HG02678 (cell line): ENCODE measurements at regions not wholly inside any gene's neighbourhood (a gene's known extent, or its start where the extent isn't known, plus 50 kb on each side); places are given as distances from the start of the nearest gene placed in this dataset.

ENCODE experiments used
- ATAC-seq: cut with Tn5 transposase; IDR thresholded peaks from one replicate; pipeline ENCODE4 v1.9.1; 2021; ENCODE audit warnings: mild to moderate bottlenecking, moderate library complexity; ENCODE audit not compliant: unreplicated experiment

DNA sequence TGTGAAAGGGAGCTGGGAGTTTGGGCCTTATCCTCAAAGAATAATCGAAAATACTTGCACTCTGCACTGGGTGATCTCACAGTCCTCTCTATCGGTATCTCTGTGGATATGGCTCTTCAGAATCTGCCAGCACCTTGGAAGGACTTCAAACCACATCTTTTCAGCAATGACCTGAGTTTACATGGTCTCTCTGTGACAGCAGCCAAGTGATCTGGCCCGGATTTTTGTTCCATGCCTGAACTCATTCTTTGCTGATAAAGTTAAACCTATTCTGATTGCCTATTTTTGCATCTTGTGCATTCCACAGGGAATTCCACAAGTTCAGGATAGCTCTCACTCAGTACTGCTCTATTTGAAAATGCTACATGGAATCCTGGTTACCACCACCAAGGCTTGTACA lies 98.9 kb downstream of the HDGFL1 start:
- no peak for ATAC-seq

DNA sequence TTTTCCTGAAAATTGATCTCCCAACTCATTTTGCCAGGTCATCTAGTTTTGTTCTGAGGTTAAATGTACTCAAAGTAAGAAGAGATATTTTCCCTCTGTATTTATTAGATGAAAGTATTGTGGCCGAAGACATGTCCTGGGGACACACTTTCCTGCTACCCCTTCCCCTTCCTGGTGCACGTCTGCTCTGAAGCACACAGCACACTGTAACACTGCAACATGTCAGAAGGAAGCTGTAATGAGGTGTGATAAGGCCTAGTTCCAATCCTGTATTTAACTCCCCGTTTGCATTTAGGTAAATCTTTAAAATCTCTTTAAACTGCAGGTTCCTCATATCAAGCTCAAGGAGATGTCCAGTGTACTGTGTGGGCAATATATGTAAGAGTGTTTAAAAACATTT lies 99.4 kb downstream of the HDGFL1 start:
- no peak for ATAC-seq

DNA sequence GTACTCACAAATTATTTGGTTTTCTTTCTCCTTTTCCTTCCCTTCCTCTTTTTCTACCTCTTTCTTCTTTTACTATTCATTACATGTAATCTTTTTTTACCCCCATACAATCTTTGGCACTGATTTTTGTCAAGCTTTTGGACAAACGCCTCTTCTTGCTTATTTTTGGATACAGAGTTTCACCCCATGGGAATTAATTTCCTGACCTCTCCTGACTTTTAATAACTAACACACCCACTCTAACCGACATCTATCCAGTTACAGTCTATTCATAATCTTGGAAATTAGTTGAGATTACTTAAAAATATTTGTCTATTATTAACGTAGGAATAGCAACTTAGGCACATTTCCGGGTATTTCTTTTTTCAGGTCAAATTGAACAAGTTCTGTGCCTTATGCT lies 101.2 kb downstream of the HDGFL1 start:
- ATAC-seq: no peak

DNA sequence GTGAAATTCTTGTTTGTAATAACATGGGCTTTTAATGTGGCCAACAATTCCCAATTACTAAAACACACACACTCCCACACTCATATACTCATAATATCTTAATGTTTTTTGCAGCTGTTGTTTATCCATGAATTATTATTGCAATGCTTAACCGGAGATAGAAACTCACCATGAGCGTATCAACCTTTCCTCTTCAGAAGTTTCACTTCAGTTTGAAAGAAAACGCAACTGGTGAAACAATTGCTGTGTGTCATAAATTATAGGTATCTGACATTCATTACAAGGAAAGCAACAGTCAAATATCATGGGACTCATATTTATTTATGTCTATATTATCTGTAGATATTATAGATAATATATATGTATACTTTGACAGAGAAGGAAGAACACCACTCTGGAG lies 104.1 kb downstream of the HDGFL1 start:
- no peak for ATAC-seq

DNA sequence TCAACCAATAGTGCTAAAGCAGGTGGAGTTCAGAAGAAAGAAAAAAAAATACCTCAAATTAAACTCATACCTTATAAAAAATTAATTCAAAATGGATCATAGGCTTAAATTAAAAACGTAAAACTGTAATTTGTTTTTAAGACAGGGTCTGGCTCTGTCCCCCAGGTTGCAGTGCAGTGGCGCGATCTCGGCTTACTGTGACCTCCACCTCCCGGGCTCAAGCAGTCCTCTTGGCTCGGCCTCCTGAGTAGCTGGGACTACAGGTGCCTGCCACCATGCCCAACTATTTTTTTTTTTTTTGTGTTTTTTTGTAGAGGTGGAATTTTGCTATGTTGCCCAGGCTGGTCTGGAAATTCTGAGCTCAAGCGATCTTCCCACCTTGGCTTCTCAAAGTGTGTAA lies 111.6 kb downstream of the HDGFL1 start:
- no peak for ATAC-seq

DNA sequence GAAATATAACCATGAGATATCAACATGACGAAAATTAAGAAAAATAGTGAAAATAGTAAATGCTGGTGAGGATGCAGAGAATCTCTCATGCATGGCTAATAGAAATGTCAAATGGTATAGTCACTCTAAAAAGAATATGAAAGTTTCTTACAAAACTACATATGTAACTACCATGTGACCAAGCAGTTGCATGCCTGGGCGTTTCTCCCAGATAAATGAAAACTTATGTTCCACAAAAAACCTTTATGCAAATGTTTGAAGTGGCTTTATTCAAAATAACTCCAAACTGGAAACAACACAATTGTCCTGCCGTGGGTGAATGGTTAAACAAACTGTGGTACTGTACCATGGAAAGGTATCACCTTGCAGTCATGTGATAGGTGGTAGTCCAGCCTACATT lies 112.4 kb downstream of the HDGFL1 start:
- no peak for ATAC-seq

DNA sequence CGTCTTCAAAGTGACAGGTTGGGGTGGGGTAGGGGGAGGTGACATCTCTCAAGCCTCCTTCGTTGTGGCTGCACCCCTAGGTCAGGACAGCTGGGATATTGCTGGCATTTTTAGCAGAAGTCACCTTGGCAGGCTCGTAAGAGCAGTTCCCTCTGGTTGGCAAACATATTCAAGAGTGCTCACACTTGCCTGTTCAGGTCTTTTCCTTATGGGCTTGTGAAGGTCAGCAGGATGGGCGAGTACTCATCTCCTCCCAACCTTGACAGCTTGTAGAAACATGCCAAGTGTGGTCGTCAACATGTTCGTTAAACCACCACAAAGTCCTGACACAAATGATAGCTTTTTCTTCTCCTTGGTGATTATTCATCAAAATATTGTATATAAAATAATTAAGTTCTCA lies 113.6 kb downstream of the HDGFL1 start:
- no peak for ATAC-seq

DNA sequence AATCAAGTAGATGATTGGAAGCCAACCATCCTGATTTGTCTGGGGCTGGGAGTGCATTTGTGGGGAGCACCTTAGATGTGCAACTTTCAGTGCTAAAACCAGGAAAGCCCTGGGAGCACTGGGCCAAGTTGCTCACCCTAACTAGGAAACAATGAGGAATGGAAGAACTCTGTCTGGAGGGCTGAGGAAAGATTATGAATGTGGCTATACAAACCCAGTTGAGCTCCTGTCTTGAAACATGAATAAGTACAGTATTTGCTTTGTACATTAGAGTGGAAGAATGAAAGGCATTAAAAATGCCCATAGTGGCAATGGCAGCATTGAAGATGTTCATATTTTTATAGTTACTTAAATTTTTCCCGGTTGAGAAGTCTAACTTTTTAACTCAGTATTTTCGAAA lies 121.1 kb downstream of the HDGFL1 start:
- ATAC-seq: no peak

DNA sequence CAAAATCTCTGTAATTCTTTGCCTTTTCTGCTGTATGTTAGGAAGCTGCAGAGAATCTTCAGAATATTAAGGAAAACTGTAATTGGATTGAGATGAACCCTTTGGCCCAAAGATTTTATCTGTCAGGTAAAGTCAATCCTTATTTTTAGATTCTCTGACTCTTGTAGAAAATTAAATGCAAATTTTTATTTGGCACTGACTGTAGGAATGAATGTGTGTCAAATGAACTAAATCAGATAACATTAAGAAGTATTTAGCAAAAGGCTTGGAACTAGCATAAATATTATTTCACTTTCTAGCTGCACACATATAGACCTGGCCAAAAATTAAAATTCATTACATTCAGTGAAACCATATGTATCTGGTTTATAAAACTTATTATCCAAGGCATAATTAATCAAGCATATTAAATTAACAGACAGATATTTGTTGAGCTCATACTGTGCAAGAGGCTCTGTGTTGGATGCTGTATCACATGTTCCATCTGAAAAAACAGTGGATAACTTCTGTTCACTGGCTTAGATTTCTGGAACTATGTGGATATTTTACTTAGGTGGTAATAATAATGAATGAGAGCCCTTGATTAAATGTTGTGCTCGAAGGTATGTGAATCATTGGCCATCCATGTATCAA lies 124.8 kb downstream of the HDGFL1 start:
- ATAC-seq: no peak

DNA sequence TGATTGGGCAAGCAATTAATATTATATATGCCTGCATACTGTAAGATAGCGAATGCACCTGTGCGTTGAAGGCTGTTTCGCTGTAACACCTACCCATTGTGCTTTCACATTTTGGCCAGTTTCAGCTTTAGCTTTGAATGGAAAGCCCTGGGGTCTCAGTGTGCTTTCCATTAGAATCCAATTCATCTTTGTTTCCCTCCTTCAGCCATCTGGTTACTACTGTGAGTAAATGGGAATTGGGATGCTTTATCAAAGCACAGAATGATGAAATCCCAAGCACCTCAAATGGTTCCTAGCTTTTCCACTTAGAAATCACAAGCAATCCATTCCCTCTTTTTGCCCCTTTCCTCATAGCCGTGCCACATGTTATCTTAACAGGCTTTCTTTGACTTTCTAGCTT lies 127.1 kb downstream of the HDGFL1 start:
- ATAC-seq: no peak

DNA sequence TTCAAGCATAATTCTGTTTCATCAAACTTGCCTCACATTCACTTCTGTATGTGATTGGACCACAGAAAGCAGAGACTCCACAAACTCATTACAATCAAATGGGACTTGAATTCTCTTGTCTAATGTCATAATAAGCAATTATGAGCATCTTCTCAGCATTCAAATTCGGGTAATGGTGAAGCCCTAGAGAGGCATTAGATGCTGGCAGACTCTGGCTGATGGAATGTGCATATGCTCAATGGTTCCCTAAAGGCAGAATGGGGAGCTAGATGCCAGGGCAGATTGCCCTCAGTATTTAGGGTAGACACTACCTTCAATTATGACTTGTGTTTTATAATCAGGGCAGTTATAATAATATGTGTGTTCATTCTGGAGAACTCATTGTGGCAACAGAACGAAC lies 127.9 kb downstream of the HDGFL1 start:
- ATAC-seq: no peak

DNA sequence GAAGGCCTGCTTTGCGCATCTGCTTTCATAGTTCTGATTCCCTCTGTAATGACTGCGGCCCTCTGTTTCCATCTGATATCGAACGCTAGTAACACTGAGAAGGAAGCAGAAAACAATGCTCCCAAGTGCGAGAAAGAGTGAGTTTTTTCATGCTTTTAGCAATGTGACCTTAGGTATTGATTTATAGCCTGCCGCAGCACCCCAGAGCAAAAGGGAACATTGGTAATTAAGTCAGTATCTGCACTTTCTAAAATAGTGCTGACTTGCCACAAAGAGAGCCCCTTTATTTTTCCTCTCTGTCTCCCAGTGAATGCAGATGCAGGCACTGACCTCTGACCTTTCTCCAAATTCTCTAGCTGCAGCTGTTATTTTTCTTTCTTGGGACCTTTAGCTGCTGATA lies 129.8 kb downstream of the HDGFL1 start:
- ATAC-seq: no peak

DNA sequence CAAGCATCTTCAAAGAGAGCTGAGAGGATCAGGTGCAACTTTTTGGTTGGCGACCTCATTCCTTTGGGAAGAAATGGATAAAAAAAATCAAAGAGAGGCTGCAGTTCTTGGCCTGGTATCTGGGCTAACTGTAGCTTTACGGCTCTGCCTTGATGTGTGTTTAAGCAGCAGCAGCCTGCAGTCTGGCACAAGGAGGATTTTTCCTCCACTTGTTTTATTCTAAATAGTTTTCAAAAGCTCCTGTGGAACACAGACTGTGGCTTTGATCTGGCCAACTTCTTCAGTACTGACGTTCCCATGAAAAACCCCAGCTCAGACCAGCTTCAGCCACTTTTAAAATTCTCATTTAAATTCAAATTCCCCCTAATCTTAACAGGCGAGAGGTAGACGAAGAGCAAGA lies 137.3 kb downstream of the HDGFL1 start:
- ATAC-seq: no peak

DNA sequence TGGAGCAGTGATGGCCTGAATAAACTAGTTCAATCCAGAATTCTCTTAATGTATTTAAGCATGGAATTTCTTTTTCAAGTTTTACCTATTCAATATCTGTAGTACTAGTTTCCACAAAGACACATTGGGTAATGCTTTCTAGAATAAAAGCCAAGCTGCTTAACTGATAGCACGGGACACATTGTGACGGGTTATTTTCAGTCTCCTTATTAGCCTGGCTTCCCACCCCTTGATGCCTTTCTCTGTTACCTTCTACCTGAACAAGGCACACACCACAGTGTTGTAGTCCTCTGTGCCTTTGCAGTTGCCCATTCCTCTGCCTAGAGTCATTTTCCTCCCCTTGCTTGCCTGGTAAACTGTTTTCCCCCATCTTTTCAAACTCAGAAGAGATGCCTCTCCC lies 139.1 kb downstream of the HDGFL1 start:
- no peak for ATAC-seq

DNA sequence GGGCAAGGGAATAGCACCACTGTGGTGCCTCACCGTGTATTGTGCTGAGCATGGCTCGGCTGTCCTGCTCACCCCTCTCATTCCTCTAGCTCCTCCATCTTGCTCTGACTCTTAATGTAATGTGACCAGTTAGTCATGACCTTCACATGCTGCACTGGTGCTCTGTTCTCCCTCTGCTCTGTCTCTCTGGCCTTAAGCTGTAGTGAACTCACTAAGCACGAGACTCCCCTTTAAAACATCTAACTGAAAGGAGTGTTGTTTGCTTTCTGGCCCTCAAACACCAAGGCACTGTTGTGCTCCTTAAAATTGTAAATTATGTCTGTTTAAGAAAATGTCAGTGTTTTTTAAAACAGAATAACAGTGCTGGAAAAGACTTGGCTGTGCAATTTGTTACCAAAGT lies 140.4 kb downstream of the HDGFL1 start:
- no peak for ATAC-seq

DNA sequence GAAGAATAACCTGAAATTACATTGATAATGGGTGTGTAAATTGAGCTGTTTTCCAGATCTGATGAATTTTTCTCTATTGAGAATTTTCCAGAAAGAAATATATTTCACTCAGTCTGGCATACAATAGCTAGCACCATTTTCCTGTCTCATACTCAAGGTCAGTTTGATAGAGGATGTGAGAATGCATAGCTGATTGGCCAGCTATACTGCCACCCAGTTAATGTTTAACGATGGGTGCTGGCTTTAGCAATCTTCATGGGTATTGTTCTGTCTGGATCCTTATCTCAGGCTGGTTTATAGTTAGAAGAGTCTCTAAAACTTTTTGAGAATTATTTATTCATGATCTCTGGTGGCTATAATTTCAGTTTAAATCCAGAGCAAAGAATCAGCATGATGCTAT lies 147.4 kb downstream of the HDGFL1 start:
- ATAC-seq: no peak

DNA sequence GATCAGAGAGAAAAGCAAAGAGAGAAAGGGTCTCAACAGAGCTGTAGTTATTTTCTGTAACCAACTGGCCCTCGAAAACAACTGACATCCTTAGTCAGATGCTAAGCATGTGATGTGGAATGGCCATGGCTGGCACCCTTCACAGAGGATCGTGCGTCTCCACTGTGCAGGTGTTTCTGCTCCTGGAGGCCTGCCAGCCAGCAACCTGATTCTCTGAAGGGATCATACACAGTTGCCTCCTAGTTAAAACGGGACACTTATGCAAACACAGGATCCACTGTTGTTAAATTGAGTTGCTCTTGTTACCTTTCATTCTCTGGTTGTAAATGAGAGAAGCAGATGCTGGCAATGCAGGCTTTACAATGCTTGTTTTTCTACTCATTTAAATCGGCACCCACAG lies 148.5 kb downstream of the HDGFL1 start:
- no peak for ATAC-seq

DNA sequence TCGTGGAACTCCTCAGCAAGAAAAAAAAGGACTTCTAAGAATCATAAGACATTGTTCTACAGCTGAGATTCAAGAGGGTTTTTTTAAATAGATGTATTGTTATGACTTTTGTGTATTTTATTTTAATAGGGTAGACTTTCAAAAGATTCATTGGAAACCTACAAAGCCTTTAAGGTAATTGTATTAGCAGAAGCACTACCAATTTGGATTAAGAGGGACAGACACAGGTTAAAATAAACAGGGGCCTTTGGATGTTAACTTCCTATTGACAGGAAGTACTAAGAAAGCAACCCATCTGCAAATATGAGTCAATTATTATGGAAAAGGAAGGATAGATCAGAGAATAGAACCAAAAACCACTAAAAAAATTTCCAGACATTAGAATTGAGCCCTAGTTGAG lies 153.5 kb downstream of the HDGFL1 start:
- no peak for ATAC-seq

DNA sequence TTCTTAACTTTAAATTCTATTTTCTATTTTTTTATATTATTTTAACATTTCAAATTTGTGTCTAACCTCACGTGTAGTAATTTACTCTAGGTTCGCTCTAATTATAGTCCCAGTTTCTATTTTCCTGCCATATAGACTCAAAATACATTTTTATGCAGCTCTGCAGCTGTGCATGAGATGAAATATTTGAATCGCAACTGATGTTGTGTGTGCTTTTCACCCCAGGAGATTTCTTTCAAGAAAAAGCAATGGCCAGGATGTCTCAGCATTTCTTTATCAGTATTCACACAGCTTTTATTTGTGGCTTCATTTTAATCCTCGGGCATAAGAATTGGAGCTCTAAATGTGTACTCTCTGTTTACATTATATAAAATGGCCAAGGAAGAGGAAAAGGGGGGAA lies 157.6 kb downstream of the HDGFL1 start:
- ATAC-seq: no peak

DNA sequence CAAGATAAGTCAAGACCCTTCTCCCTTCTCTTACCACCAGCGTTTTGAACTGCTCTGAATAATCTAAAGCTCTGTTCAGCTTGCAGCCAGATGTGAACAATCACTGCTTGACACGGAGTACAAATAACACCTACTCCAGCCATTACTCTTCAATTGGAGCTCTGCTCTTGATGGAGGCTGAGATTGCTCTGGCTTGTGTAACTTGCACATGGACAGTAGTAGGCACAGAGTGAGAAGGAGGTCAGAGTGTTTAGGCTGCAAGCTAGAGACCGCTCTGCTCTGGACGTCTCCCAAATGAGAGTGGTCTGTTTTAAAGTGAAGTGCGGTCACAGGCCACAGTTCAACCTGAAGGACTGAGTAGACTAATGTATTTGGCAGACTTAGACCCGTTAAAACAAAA lies 158.3 kb downstream of the HDGFL1 start:
- no peak for ATAC-seq

DNA sequence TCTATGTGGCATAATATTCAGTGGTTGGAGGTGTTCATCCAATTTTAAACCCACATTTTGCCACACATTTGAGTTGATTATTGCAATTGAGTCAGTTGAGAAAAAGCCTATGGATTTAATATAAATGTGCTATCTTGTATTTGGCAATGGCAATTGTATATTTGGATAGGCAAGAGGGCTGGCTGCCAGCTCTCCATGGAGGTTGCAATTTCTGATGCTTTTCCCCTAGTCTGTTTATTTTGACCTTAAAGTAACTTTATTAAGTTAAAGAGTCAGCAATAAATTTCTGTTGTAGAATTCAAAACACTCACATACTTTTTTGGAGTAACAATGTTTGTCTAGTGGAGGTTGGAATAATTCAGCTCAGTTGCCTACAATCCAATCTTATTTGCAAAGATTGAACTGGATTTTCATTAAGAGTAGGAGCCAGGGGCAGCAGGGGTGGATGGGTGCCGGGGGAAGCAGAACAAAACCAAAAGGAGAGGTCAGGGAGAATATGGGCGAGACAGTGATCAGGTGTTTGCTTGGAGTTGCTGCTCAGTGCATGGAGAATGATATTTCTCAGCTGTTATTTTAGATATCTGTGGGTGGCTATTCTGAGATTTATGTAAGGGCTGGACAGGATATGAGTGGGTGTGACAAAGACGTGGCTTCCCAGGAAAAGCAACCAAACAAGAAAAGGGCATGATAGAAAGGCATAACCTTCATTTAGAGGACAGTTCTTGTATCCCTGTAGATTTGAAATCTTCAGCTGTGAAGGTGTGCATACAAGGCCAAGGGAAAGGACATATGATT lies 163.0 kb downstream of the HDGFL1 start:
- no peak for ATAC-seq

DNA sequence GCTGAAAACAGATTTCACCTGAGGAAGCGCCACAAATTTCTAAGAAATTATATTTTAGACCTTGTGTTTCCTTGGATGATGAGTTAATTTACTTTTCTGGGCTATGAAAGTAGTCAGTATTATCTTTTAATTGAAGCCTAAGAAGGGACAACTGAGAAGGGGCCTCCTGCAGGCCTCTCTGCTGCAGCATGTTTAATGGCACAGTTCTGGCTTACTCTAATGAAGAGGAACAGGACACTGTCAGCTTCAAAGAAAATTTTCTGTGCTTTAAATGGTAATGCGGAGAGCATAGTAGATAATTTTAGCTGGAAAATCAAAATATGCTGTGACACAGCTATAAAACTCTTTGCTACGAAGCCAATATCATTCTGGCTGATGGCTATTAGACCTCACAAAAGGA lies 167.4 kb downstream of the HDGFL1 start:
- ATAC-seq: no peak

DNA sequence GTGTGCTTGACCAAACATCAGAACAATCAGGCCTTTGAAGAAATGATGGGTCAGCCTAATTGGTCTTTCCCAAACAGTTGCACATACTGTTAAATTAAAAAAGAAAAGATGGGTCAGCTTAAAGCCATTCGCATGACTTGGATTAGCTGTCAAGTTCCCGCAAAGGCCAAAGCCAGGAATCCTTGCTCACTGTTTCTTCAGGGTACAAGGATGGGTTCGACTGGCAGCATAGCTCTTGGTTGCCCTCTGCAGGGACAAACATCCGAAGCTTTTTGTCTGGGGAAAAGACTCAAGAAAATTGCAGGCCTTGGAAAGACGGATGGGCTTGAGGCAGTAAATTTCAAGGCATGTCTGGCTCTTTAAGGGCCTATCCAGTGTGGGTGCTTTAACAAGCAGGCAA lies 168.0 kb downstream of the HDGFL1 start:
- no peak for ATAC-seq
